HEK293T (cell line): ENCODE measurements at regions not wholly inside any gene's neighbourhood (a gene's known extent, or its start where the extent isn't known, plus 50 kb on each side); places are given as distances from the start of the nearest gene placed in this dataset.

Source experiments
- BHLHE40 ChIP-seq: fragments of 450-650 bp; IDR thresholded peaks from 2 replicates; pipeline ENCODE4 v1.6.1; 2016; ENCODE audit warnings: mild to moderate bottlenecking, moderate library complexity, borderline replicate concordance
- FOXA1 ChIP-seq: fragments of 450-650 bp; IDR thresholded peaks from 2 replicates; pipeline ENCODE4 v1.6.1; 2016; ENCODE audit warnings: mild to moderate bottlenecking
- HDGF ChIP-seq: fragments of 450-650 bp; IDR thresholded peaks from 2 replicates; pipeline ENCODE4 v1.6.1; 2017; ENCODE audit warnings: antibody characterized with exemption, borderline replicate concordance
- SP1 ChIP-seq: fragments of 450-650 bp; IDR thresholded peaks from 2 replicates; pipeline ENCODE4 v1.6.1; 2017
- ZNF384 ChIP-seq: fragments of 450-650 bp; IDR thresholded peaks from 2 replicates; pipeline ENCODE4 v1.6.1; 2016
- TF ChIP-seq, protein P1 (sequence below): fragments of 450-650 bp; IDR thresholded peaks from 2 replicates; pipeline ENCODE4 v1.6.1; 2016

DNA sequence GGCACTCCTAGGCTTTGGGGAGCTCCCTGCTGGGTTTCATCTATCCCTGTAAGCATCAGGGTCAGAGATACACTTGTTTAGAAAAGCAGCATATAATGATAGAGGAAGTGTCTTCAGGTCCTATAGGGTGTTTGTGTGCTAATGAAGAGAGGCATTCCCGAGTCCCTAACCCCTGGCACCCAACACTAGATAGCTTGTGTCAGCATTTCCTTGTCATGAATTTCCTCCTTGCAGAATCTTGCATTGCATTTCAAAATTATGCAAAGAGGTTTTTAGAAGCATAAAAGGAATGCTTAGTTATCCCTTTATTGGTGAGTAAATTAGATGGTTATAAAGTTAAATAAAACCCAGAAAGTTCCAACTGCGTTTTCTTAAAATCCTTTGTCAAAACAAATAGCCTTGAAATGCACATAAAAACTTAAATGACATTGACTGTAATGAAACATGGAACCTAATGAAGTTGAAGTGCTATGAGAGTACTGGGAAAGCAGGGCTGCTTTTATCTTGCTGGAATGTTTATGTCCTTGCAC is 63.7 kb upstream of the LHCGR start:
- TF ChIP-seq SP1 (no peak), BHLHE40 (no peak), HDGF (no peak), FOXA1 (no peak), ZNF384 (no peak)
- TF ChIP-seq, protein P1, sequence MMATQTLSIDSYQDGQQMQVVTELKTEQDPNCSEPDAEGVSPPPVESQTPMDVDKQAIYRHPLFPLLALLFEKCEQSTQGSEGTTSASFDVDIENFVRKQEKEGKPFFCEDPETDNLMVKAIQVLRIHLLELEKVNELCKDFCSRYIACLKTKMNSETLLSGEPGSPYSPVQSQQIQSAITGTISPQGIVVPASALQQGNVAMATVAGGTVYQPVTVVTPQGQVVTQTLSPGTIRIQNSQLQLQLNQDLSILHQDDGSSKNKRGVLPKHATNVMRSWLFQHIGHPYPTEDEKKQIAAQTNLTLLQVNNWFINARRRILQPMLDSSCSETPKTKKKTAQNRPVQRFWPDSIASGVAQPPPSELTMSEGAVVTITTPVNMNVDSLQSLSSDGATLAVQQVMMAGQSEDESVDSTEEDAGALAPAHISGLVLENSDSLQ = no peak
